K562 (cell line): ENCODE measurements at regions not wholly inside any gene's neighbourhood (a gene's known extent, or its start where the extent isn't known, plus 50 kb on each side); places are given as distances from the start of the nearest gene placed in this dataset.

Experiments
- ATAC-seq: fragments of 200-7000 bp; cut with Tn5 transposase; 3 replicates; pipeline ENCODE4 v1.9.1; 2020; ENCODE audit warnings: moderate library complexity
- BruUV-seq: library from RNA; stranded (reverse); fragments of 400-500 nt; replicated peaks from 2 replicates; lab custom pipeline; 2021; lab: Mats Ljungman, UMichigan
- CTCF ChIA-PET: fragments of 300-600 bp; formaldehyde crosslinking; extraction: SDS; loops from one replicate; lab custom pipeline; 2021; ENCODE audit warnings: low intra/inter-chr PET ratio; lab: Yijun Ruan, JAX
- POLR2A ChIA-PET: fragments of 300-600, 350-650 bp; sonication (Branson Sonifier 250); formaldehyde crosslinking; extraction: SDS; loops from one replicate; lab custom pipeline; 2021; ENCODE audit warnings: antibody characterized with exemption, inconsistent platforms; lab: Yijun Ruan, JAX
- DNase-seq, 4 experiments: peaks; one replicate each; pipeline versions ENCODE4 v3.0.0 to v3.0.0-alpha.2; 2011 to 2018; ENCODE audit warnings: low spot score in 3 of 4, mixed read lengths in 3 of 4; ENCODE audit errors: extremely low read depth in 1 of 4
- FAIRE-seq: peaks from 2 replicates; lab custom pipeline; 2011; peaks lifted over from hg19 to GRCh38; lab: Jason Lieb, UNC
- H2AFZ ChIP-seq: 2 replicates; pipeline ENCODE4 v1.6.0; 2011; ENCODE audit warnings: low read depth, low read length, control low read depth, inconsistent platforms
- H3K27ac ChIP-seq: fragments of 200-600 bp; 3 replicates; pipeline ENCODE4 v1.8.0; 2011; ENCODE audit warnings: low read depth, mild to moderate bottlenecking, control low read depth, inconsistent platforms, low read length, moderate library complexity, mixed read lengths; ENCODE audit errors: extremely low read depth
- H3K27me3 ChIP-seq, 2 experiments: fragments of 300-600 bp in 1 of 2; 2 replicates in 1 of 2; 3 replicates in 1 of 2; pipeline versions ENCODE4 v1.6.0 to v1.8.0; 2011; ENCODE audit warnings: inconsistent platforms in 2 of 2, low read length in 2 of 2, mild to moderate bottlenecking in 1 of 2, mixed read lengths in 1 of 2, moderate library complexity in 1 of 2; ENCODE audit not compliant: control insufficient read depth in 2 of 2, insufficient read depth in 2 of 2
- H3K36me3 ChIP-seq: fragments of 300-600 bp; 3 replicates; pipeline ENCODE4 v1.8.0; 2011; ENCODE audit warnings: mild to moderate bottlenecking, low read length, inconsistent platforms; ENCODE audit not compliant: control insufficient read depth, insufficient read depth
- H3K4me1 ChIP-seq, 2 experiments: fragments of 200-600 bp in 1 of 2; replicated peaks in 1 of 2; 2 replicates in 1 of 2; 3 replicates in 1 of 2; pipeline versions ENCODE4 v1.5.1 to v1.8.0; 2011; ENCODE audit warnings: inconsistent platforms in 2 of 2, low read length in 2 of 2, mild to moderate bottlenecking in 1 of 2, mixed read lengths in 1 of 2, moderate library complexity in 1 of 2; ENCODE audit not compliant: control insufficient read depth in 2 of 2, insufficient read depth in 2 of 2
- H3K4me2 ChIP-seq: 2 replicates; pipeline ENCODE4 v1.6.1; 2011; ENCODE audit warnings: low read length, control low read depth, inconsistent platforms, mixed read lengths; ENCODE audit not compliant: insufficient read depth
- H3K4me3 ChIP-seq: fragments of 200-600 bp; sonication (generic), shearing (Covaris generic); 2 replicates; pipeline ENCODE4 v1.5.1; 2016; ENCODE audit warnings: control low read depth, inconsistent platforms
- H3K79me2 ChIP-seq: fragments of 200-600 bp; 3 replicates; pipeline ENCODE4 v1.8.0; 2011; ENCODE audit warnings: low read length, inconsistent platforms; ENCODE audit not compliant: control insufficient read depth, insufficient read depth
- H3K9ac ChIP-seq, 2 experiments: 2 replicates each; pipeline versions ENCODE4 v1.6.0 to v1.6.1; 2011; ENCODE audit warnings: low read depth in 2 of 2, low read length in 2 of 2, control low read depth in 1 of 2, inconsistent platforms in 1 of 2, mild to moderate bottlenecking in 1 of 2, mixed read lengths in 1 of 2; ENCODE audit not compliant: insufficient read depth in 1 of 2
- H3K9me1 ChIP-seq: one replicate; pipeline ENCODE4 v1.6.0; 2011; ENCODE audit warnings: inconsistent platforms, mild to moderate bottlenecking, low read length, moderate library complexity; ENCODE audit not compliant: control insufficient read depth, insufficient read depth
- H3K9me3 ChIP-seq: replicated peaks from 2 replicates; pipeline ENCODE4 v1.5.1; 2011; ENCODE audit warnings: low read depth, low read length, inconsistent platforms; ENCODE audit not compliant: control insufficient read depth, insufficient read depth
- H4K20me1 ChIP-seq: replicated peaks from 2 replicates; pipeline ENCODE4 v1.6.1; 2011; ENCODE audit warnings: low read length, inconsistent platforms, mixed read lengths; ENCODE audit not compliant: control insufficient read depth, insufficient read depth
- CCNT2 ChIP-seq: IDR thresholded peaks from 2 replicates; pipeline ENCODE4 v1.6.1; 2011; ENCODE audit warnings: borderline replicate concordance, low read depth, mild to moderate bottlenecking, moderate library complexity, mixed read lengths, low read length; ENCODE audit not compliant: insufficient read length; ENCODE audit errors: extremely low read depth
- DMBX1 ChIP-seq: fragments of 250-450 bp; sonication (Bioruptor Pico); IDR thresholded peaks from 2 replicates; pipeline ENCODE4 v1.8.0; 2022; ENCODE audit warnings: inconsistent platforms, mild to moderate bottlenecking, moderate library complexity, borderline replicate concordance
- HDAC3 ChIP-seq: fragments of 450-650 bp; IDR thresholded peaks from 2 replicates; pipeline ENCODE4 v1.6.1; 2018; ENCODE audit warnings: borderline replicate concordance, mild to moderate bottlenecking, moderate library complexity; ENCODE audit not compliant: partially characterized antibody
- JUN ChIP-seq, 2 experiments: sonication (generic) in 1 of 2; formaldehyde crosslinking in 1 of 2; IDR thresholded peaks; 2 replicates each; pipeline versions ENCODE4 v1.6.1 to v1.8.0; 2012 to 2022; ENCODE audit warnings: borderline replicate concordance in 2 of 2, mild to moderate bottlenecking in 2 of 2, improper control_type of control experiment in 1 of 2, low read depth in 1 of 2, low read length in 1 of 2, missing genetic modification reagents in 1 of 2
- NCOR1 ChIP-seq: fragments of 450-650 bp; IDR thresholded peaks from 2 replicates; pipeline ENCODE4 v1.6.1; 2016; ENCODE audit warnings: mild to moderate bottlenecking, moderate library complexity
- NFATC3 ChIP-seq: fragments of 450-650 bp; IDR thresholded peaks from 2 replicates; pipeline ENCODE4 v1.6.1; 2017; ENCODE audit warnings: mild to moderate bottlenecking
- TRIM24 ChIP-seq, 2 experiments: fragments of 450-650 bp; IDR thresholded peaks; 2 replicates each; pipeline ENCODE4 v1.6.1; 2016
- WGBS: fragments of 100-300 bp; shearing (Covaris generic); methylation state at CpG from one replicate; pipeline ENCODE4 v1.1.6; 2016; ENCODE audit warnings: low coverage, mixed read lengths; ENCODE audit not compliant: insufficient coverage; ENCODE audit errors: missing lambda C conversion rate; 5-methylcytosine and 5-hydroxymethylcytosine counted together
- in situ Hi-C: fragments of 300-500 bp; cut with MboI; formaldehyde crosslinking; loops from 4 replicates; pipeline ENCODE4 v1.15.0; 2018; ENCODE audit warnings: inconsistent platforms, mixed read lengths
- intact Hi-C: fragments of 100-400 bp; cut with micrococcal nuclease; formaldehyde crosslinking; loops from 2 replicates; pipeline ENCODE4 v1.14.2; 2022
- TF ChIP-seq, protein P1 (sequence below): fragments of 450-650 bp; IDR thresholded peaks from 2 replicates; pipeline ENCODE4 v1.7.1; 2018; ENCODE audit warnings: mild to moderate bottlenecking, low read depth; ENCODE audit not compliant: partially characterized antibody
- TF ChIP-seq, protein P2 (sequence below): fragments of 250-450 bp; sonication (Bioruptor Pico); IDR thresholded peaks from 2 replicates; pipeline ENCODE4 v1.9.0; 2021; ENCODE audit warnings: mild to moderate bottlenecking
- TF ChIP-seq, protein P3 (sequence below), 3 experiments: fragments of 200-800 bp in 1 of 3; fragments of 250-450 bp in 1 of 3; fragments of 450-650 bp in 1 of 3; sonication (Bioruptor Pico) in 1 of 3; sonication (Bioruptor generic) in 1 of 3; formaldehyde crosslinking in 1 of 3; IDR thresholded peaks; 2 replicates each; pipeline versions ENCODE4 v1.6.1 to v1.8.0; 2016 to 2022; ENCODE audit warnings: mild to moderate bottlenecking in 2 of 3, missing genetic modification characterization in 2 of 3, missing compliant biosample characterization in 1 of 3, moderate library complexity in 1 of 3

DNA sequence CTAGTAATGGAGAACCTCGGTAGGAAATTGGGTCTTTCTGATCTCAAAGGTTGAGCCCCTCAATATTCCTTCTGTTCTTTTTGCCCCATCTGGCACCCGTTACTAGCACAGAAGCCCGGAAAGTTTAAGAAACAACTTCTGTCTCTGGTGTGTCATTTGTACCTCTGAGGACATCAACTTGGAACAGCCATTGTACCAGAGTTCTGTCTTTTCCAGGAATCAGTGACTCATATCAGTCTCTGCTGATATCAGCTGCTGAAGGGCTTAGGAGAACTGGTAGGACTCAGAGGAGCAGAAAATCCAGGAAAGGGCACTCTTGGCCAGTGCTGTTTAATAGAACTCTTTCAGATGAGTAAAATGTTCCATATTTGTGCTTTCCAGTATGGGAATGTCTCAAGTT is 78.3 kb upstream of the CHD6 start:
- H3K4me1 ChIP-seq, result peaks cover 29 to 44% of the 10 kb centered on the region in 2 experiments
- POLR2A ChIA-PET, result interaction anchor here (0.6 to 1.0 kb wide), 4 partner anchors 19 to 235 kb away, joined by 3 to 6 read pairs (median 4); no protein-coding TSS in a partner anchor
- FAIRE-seq (peak; percentile 90), ATAC-seq (peak; percentile 49), DNase-seq (peak; percentile 35 to 86 (median 53))
- H3K9ac ChIP-seq, result peak overlapping the region in 1 of 2 experiments; percentile 36; a peak in 2 of 4 replicates
- CTCF ChIA-PET, result no interaction called here
- H3K79me2 ChIP-seq, result peaks cover 5% of the 10 kb centered on the region; the same call in 1 of the 3 replicates
- no TSS peak for BruUV-seq
- no peaks in the 10 kb centered on the region for H3K36me3 ChIP-seq
- WGBS, result 0% methylated on average over 3 of the region's 3 CpGs
- peak overlapping the region; percentile 59 for H3K27ac ChIP-seq
- intact Hi-C loops, result loop anchor here (5.0 kb wide), 1 partner anchor 354 kb away; the partner anchor contains the start of gene LPIN3
- peak overlapping the region; percentile 65 for H2AFZ ChIP-seq
- no peaks in the 10 kb centered on the region for H4K20me1 ChIP-seq
- no peaks in the 10 kb centered on the region for H3K9me3 ChIP-seq
- in situ Hi-C loops, result no loop called here
- H3K4me3 ChIP-seq, result no peak overlapping the region
- peak overlapping the region; percentile 53 for H3K4me2 ChIP-seq
- no peaks in the 10 kb centered on the region for H3K9me1 ChIP-seq
- no peaks in the 10 kb centered on the region for H3K27me3 ChIP-seq
- TF ChIP-seq, protein P1, sequence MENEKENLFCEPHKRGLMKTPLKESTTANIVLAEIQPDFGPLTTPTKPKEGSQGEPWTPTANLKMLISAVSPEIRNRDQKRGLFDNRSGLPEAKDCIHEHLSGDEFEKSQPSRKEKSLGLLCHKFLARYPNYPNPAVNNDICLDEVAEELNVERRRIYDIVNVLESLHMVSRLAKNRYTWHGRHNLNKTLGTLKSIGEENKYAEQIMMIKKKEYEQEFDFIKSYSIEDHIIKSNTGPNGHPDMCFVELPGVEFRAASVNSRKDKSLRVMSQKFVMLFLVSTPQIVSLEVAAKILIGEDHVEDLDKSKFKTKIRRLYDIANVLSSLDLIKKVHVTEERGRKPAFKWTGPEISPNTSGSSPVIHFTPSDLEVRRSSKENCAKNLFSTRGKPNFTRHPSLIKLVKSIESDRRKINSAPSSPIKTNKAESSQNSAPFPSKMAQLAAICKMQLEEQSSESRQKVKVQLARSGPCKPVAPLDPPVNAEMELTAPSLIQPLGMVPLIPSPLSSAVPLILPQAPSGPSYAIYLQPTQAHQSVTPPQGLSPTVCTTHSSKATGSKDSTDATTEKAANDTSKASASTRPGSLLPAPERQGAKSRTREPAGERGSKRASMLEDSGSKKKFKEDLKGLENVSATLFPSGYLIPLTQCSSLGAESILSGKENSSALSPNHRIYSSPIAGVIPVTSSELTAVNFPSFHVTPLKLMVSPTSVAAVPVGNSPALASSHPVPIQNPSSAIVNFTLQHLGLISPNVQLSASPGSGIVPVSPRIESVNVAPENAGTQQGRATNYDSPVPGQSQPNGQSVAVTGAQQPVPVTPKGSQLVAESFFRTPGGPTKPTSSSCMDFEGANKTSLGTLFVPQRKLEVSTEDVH, result no peak
- TF ChIP-seq HDAC3, result peak; percentile 44
- 0 out of 2 replicates have a peak, but pooled peaks have one; percentile 37 for TF ChIP-seq DMBX1 (CRISPR knock-in tag)
- TF ChIP-seq NFATC3, result peak; percentile 39; the same call in 1 of the 2 replicates
- peak; percentile 58 for TF ChIP-seq NCOR1
- TF ChIP-seq, protein P2, sequence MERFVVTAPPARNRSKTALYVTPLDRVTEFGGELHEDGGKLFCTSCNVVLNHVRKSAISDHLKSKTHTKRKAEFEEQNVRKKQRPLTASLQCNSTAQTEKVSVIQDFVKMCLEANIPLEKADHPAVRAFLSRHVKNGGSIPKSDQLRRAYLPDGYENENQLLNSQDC (CRISPR knock-in tag), result no peak
- TF ChIP-seq, protein P3, sequence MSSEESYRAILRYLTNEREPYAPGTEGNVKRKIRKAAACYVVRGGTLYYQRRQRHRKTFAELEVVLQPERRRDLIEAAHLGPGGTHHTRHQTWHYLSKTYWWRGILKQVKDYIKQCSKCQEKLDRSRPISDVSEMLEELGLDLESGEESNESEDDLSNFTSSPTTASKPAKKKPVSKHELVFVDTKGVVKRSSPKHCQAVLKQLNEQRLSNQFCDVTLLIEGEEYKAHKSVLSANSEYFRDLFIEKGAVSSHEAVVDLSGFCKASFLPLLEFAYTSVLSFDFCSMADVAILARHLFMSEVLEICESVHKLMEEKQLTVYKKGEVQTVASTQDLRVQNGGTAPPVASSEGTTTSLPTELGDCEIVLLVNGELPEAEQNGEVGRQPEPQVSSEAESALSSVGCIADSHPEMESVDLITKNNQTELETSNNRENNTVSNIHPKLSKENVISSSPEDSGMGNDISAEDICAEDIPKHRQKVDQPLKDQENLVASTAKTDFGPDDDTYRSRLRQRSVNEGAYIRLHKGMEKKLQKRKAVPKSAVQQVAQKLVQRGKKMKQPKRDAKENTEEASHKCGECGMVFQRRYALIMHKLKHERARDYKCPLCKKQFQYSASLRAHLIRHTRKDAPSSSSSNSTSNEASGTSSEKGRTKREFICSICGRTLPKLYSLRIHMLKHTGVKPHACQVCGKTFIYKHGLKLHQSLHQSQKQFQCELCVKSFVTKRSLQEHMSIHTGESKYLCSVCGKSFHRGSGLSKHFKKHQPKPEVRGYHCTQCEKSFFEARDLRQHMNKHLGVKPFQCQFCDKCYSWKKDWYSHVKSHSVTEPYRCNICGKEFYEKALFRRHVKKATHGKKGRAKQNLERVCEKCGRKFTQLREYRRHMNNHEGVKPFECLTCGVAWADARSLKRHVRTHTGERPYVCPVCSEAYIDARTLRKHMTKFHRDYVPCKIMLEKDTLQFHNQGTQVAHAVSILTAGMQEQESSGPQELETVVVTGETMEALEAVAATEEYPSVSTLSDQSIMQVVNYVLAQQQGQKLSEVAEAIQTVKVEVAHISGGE (CRISPR knock-in tag; IDR thresholded peaks at IDR 0.05), result peak in 1 of 3 experiments; percentile 19; a peak in 1 of 6 replicates
- TF ChIP-seq JUN (IDR thresholded peaks at IDR 0.05; ENCODE audit: borderline replicate concordance, low read depth, low read length), result peak; percentile 97
- TF ChIP-seq JUN (CRISPR knock-in tag; IDR thresholded peaks at IDR 0.05; ENCODE audit: borderline replicate concordance), result no peak
- peak in 1 of 2 experiments; percentile 25; a peak in 2 of 4 replicates for TF ChIP-seq TRIM24 (IDR thresholded peaks at IDR 0.05)
- peak; percentile 81 for TF ChIP-seq CCNT2
